HCT116 (cell line): ENCODE measurements at regions not wholly inside any gene's neighbourhood (a gene's known extent, or its start where the extent isn't known, plus 50 kb on each side); places are given as distances from the start of the nearest gene placed in this dataset.
A peak's percentile ranks its signal among the peaks of the same experiment; 100 is the strongest.

Experiments used
- ATAC-seq: fragments of 200-7000 bp; cut with Tn5 transposase; 2 replicates; pipeline ENCODE4 v1.9.1; 2020; ENCODE audit warnings: mild to moderate bottlenecking, moderate library complexity
- BruUV-seq: library from RNA; stranded (reverse); fragments of 400-500 nt; replicated peaks from 2 replicates; lab custom pipeline; 2021; lab: Mats Ljungman, UMichigan
- CTCF ChIA-PET: fragments of 300-600 bp; sonication (Branson Sonifier 250); formaldehyde crosslinking; loops from one replicate; lab custom pipeline; 2021; ENCODE audit warnings: antibody characterized with exemption; lab: Charles Lee
- POLR2A ChIA-PET: fragments of 300-600, 350-600 bp; sonication (Branson Sonifier 250); formaldehyde crosslinking; loops from one replicate; lab custom pipeline; 2021; ENCODE audit warnings: antibody characterized with exemption; lab: Charles Lee
- RAD21 ChIA-PET, 2 experiments: fragments of 300-600 bp; sonication (Branson Sonifier 250); formaldehyde crosslinking; loops; one replicate each; lab custom pipeline; 2023; ENCODE audit warnings: low total read pairs in 2 of 2; ENCODE audit not compliant: uncharacterized antibody in 2 of 2, unreplicated experiment in 2 of 2, low non-redundant PET in 1 of 2; lab: Charles Lee
- DNase-seq: peaks from one replicate; pipeline ENCODE4 v3.0.0-alpha.2; 2010; ENCODE audit warnings: low read depth, low spot score
- H2AFZ ChIP-seq: fragments of 200-600 bp; shearing (Covaris generic), sonication (generic); 2 replicates; pipeline ENCODE4 v1.6.1; 2017; ENCODE audit warnings: low read depth, mixed run types, mixed read lengths, antibody characterized with exemption, low read length; ENCODE audit not compliant: poor library complexity, severe bottlenecking
- H3K27ac ChIP-seq: 2 replicates; pipeline ENCODE4 v1.5.1; 2012; ENCODE audit warnings: low read depth, low read length
- H3K27me3 ChIP-seq: fragments of 200-600 bp; sonication (generic); 2 replicates; pipeline ENCODE4 v1.6.1; 2016; ENCODE audit warnings: mixed run types, low read length, mixed read lengths; ENCODE audit not compliant: insufficient read depth
- H3K36me3 ChIP-seq, 2 experiments: fragments of 200-500 bp in 1 of 2; fragments of 200-600 bp in 1 of 2; sonication (Bioruptor generic) in 1 of 2; sonication (generic) in 1 of 2; 2 replicates each; pipeline versions ENCODE4 v1.5.1 to v1.6.1; 2014 to 2016; ENCODE audit warnings: low read length in 2 of 2, inconsistent platforms in 1 of 2, mixed read lengths in 1 of 2, mixed run types in 1 of 2; ENCODE audit not compliant: insufficient read depth in 2 of 2, control insufficient read depth in 1 of 2
- H3K4me1 ChIP-seq, 2 experiments: fragments of 200-600 bp in 1 of 2; sonication (generic) in 1 of 2; 2 replicates each; pipeline versions ENCODE4 v1.5.1 to v1.6.1; 2012 to 2017; ENCODE audit warnings: low read length in 2 of 2, inconsistent platforms in 1 of 2, mild to moderate bottlenecking in 1 of 2, mixed read lengths in 1 of 2, mixed run types in 1 of 2, moderate library complexity in 1 of 2; ENCODE audit not compliant: insufficient read depth in 2 of 2, control insufficient read depth in 1 of 2
- H3K4me2 ChIP-seq: fragments of 200-600 bp; sonication (generic); 2 replicates; pipeline ENCODE4 v1.6.1; 2017; ENCODE audit warnings: mixed run types, low read length, mixed read lengths
- H3K4me3 ChIP-seq, 2 experiments: fragments of 200-600 bp in 1 of 2; sonication (generic) in 1 of 2; replicated peaks in 1 of 2; 2 replicates each; pipeline ENCODE4 v1.5.1; 2011 to 2016; ENCODE audit warnings: low read length in 2 of 2, control low read depth in 1 of 2, low read depth in 1 of 2, mild to moderate bottlenecking in 1 of 2, mixed read lengths in 1 of 2, mixed run types in 1 of 2
- H3K79me2 ChIP-seq: fragments of 200-600 bp; sonication (generic); 2 replicates; pipeline ENCODE4 v1.6.1; 2017; ENCODE audit warnings: mild to moderate bottlenecking, mixed run types, low read length, moderate library complexity, mixed read lengths; ENCODE audit not compliant: insufficient read depth
- H3K9ac ChIP-seq: fragments of 200-600 bp; sonication (generic); 2 replicates; pipeline ENCODE4 v1.6.1; 2016; ENCODE audit warnings: low read length, mixed read lengths
- H3K9me2 ChIP-seq: fragments of 200-600 bp; sonication (generic), shearing (Covaris generic); 2 replicates; pipeline ENCODE4 v1.6.1; 2017; ENCODE audit warnings: mixed run types, mild to moderate bottlenecking, moderate library complexity; ENCODE audit not compliant: insufficient read depth
- H3K9me3 ChIP-seq, 2 experiments: fragments of 200-500 bp in 1 of 2; fragments of 200-600 bp in 1 of 2; sonication (Bioruptor generic) in 1 of 2; sonication (generic) in 1 of 2; 2 replicates each; pipeline ENCODE4 v1.6.1; 2014 to 2017; ENCODE audit warnings: low read length in 2 of 2, mixed read lengths in 2 of 2, inconsistent platforms in 1 of 2, low read depth in 1 of 2, mild to moderate bottlenecking in 1 of 2, mixed run types in 1 of 2, moderate library complexity in 1 of 2; ENCODE audit not compliant: control insufficient read depth in 1 of 2, insufficient read depth in 1 of 2
- H4K20me1 ChIP-seq: fragments of 200-600 bp; sonication (generic), shearing (Covaris generic); 2 replicates; pipeline ENCODE4 v1.6.1; 2017; ENCODE audit warnings: mixed run types, mild to moderate bottlenecking, moderate library complexity; ENCODE audit not compliant: insufficient read depth
- CEBPB ChIP-seq: IDR thresholded peaks from 2 replicates; pipeline ENCODE4 v1.6.1; 2012; ENCODE audit warnings: low read depth
- EZH2phosphoT487 ChIP-seq: fragments of 200-600 bp; IDR thresholded peaks from 2 replicates; pipeline ENCODE4 v1.6.1; 2018; ENCODE audit warnings: antibody characterized with exemption, borderline replicate concordance
- FOSL1 ChIP-seq: IDR thresholded peaks from 2 replicates; pipeline ENCODE4 v1.6.1; 2012; ENCODE audit warnings: low read depth
- JUND ChIP-seq: IDR thresholded peaks from 2 replicates; pipeline ENCODE4 v1.6.1; 2012
- POLR2A ChIP-seq: IDR thresholded peaks from 2 replicates; pipeline ENCODE4 v1.7.0; 2011; ENCODE audit warnings: borderline replicate concordance; ENCODE audit not compliant: insufficient read depth, insufficient read length; ENCODE audit errors: extremely low read depth
- RAD21 ChIP-seq: IDR thresholded peaks from 2 replicates; pipeline ENCODE4 v1.6.1; 2012; ENCODE audit warnings: low read depth, mild to moderate bottlenecking
- SRF ChIP-seq: IDR thresholded peaks from 2 replicates; pipeline ENCODE4 v1.6.1; 2012; ENCODE audit warnings: low read depth
- TCF7L2 ChIP-seq: IDR thresholded peaks from 2 replicates; pipeline ENCODE4 v1.7.0; 2011; ENCODE audit warnings: borderline replicate concordance, inconsistent platforms; ENCODE audit not compliant: insufficient read depth, insufficient read length; ENCODE audit errors: extremely low read depth
- YY1 ChIP-seq: IDR thresholded peaks from 2 replicates; pipeline ENCODE4 v1.6.1; 2011; ENCODE audit warnings: low read length, low read depth, moderate library complexity, mild to moderate bottlenecking; ENCODE audit not compliant: insufficient replicate concordance; ENCODE audit errors: extremely low read depth
- ZNF274 ChIP-seq: fragments of 200-500 bp; sonication (Bioruptor generic); IDR thresholded peaks from 2 replicates; pipeline ENCODE4 v1.6.1; 2014; ENCODE audit warnings: mild to moderate bottlenecking, low read depth, low read length, inconsistent platforms
- intact Hi-C: fragments of 100-400 bp; cut with micrococcal nuclease; formaldehyde crosslinking; loops from 2 replicates; pipeline ENCODE4 v1.10.0; 2022
- TF ChIP-seq, protein P1 (sequence below), 3 experiments: fragments of 200-600 bp in 1 of 3; sonication (generic) in 1 of 3; IDR thresholded peaks in 2 of 3; conservative IDR thresholded peaks in 1 of 3; 2 replicates each; pipeline ENCODE4 v1.5.1; 2012 to 2017; ENCODE audit warnings: low read depth in 2 of 3, low read length in 2 of 3, antibody characterized with exemption in 1 of 3, borderline replicate concordance in 1 of 3, control low read depth in 1 of 3, mild to moderate bottlenecking in 1 of 3, mixed read lengths in 1 of 3, mixed run types in 1 of 3, moderate library complexity in 1 of 3; ENCODE audit not compliant: insufficient read depth in 1 of 3

DNA sequence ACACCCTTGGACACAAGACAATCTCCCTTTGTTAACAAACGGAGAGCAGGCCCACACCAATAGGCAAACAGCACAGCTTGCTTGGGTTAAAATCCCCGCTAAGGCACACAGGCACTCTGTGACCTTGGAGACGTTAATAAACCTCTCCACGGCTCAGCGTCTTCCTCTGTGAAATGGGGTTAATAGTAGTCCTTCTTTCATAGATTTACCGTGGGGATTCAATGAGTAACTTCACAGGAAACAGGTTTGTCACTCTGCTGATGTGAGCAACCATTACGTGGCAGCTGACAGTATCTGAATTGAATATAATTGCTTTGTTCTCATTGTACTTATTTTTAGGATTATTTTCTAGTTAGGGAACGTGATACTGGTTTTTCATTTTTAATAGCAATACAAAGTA lies 65.2 kb upstream of the ADRA1B start:
- DNase-seq (no peak), ATAC-seq (no peak)
- Histone ChIP-seq H2AFZ (no peak overlapping the region), H4K20me1 (no peaks in the 10 kb centered on the region), H3K4me1 (peaks cover 0 to 12% of the 10 kb centered on the region in 2 experiments; a peak in 3 of 4 replicates), H3K27ac (no peak overlapping the region), H3K9ac (no peak overlapping the region), H3K36me3 (no peaks in the 10 kb centered on the region), H3K9me3 (no peaks in the 10 kb centered on the region), H3K4me3 (no peak overlapping the region), H3K79me2 (no peaks in the 10 kb centered on the region), H3K4me2 (no peak overlapping the region), H3K27me3 (no peaks in the 10 kb centered on the region), H3K9me2 (no peaks in the 10 kb centered on the region)
- ChIA-PET RAD21 (no interaction called here), POLR2A (no interaction called here), CTCF (no interaction called here)
- TF ChIP-seq TCF7L2 (no peak), ZNF274 (no peak), JUND (no peak), RAD21 (no peak), YY1 (no peak), CEBPB (no peak)
- TF ChIP-seq, protein P1, sequence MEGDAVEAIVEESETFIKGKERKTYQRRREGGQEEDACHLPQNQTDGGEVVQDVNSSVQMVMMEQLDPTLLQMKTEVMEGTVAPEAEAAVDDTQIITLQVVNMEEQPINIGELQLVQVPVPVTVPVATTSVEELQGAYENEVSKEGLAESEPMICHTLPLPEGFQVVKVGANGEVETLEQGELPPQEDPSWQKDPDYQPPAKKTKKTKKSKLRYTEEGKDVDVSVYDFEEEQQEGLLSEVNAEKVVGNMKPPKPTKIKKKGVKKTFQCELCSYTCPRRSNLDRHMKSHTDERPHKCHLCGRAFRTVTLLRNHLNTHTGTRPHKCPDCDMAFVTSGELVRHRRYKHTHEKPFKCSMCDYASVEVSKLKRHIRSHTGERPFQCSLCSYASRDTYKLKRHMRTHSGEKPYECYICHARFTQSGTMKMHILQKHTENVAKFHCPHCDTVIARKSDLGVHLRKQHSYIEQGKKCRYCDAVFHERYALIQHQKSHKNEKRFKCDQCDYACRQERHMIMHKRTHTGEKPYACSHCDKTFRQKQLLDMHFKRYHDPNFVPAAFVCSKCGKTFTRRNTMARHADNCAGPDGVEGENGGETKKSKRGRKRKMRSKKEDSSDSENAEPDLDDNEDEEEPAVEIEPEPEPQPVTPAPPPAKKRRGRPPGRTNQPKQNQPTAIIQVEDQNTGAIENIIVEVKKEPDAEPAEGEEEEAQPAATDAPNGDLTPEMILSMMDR (IDR thresholded peaks at IDR 0.05 in 2 of 3, conservative IDR thresholded peaks at IDR 0.05 in 1 of 3; ENCODE audit: borderline replicate concordance in 1 of 3, insufficient read depth in 1 of 3, low read depth in 2 of 3, low read length in 2 of 3): no peak
- intact Hi-C loops: no loop called here
- no TSS peak for BruUV-seq

DNA sequence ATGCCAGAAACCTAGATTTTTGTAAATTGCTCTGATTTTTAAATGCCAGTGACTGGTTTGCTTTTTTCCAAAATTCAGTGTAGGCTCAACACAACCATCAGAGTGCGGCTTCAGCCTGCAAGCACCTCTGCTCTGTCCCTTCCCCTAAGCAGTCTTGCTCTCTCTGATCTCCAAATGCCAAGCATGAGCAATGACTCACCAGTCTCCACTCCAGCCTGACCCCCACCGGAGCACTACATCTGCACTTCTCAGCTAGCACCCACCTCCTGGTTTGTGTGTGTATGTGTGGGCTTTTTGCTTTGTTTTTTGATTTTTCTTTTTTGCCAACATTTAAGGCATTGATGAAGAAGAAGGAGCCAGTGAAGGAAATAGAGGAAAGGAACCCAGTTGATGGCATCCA lies 61.4 kb upstream of the ADRA1B start:
- no TSS peak for BruUV-seq
- no peaks in the 10 kb centered on the region for H3K36me3 ChIP-seq
- H3K9me2 ChIP-seq: no peaks in the 10 kb centered on the region
- ATAC-seq: 0 out of 2 replicates have a peak, but pooled peaks have one; percentile 49
- H3K9me3 ChIP-seq: no peaks in the 10 kb centered on the region
- H2AFZ ChIP-seq: no peak overlapping the region
- H4K20me1 ChIP-seq: no peaks in the 10 kb centered on the region
- no peak overlapping the region for H3K4me2 ChIP-seq
- H3K27ac ChIP-seq: no peak overlapping the region
- no peaks in the 10 kb centered on the region for H3K79me2 ChIP-seq
- no peak for TF ChIP-seq EZH2phosphoT487
- no peak for TF ChIP-seq RAD21
- no peak for TF ChIP-seq POLR2A
- no peak for TF ChIP-seq YY1
- no peak for TF ChIP-seq SRF
- no peak for TF ChIP-seq FOSL1
- peaks cover 0 to 4% of the 10 kb centered on the region in 2 experiments; a peak in 2 of 4 replicates for H3K4me1 ChIP-seq
- intact Hi-C loops: no loop called here
- no peaks in the 10 kb centered on the region for H3K27me3 ChIP-seq
- H3K9ac ChIP-seq: no peak overlapping the region
- CTCF ChIA-PET: no interaction called here
- no peak for DNase-seq
- no peak overlapping the region for H3K4me3 ChIP-seq
- RAD21 ChIA-PET: no interaction called here
- POLR2A ChIA-PET: no interaction called here
